ENCODE measurements at regions not wholly inside any gene's neighbourhood (a gene's known extent, or its start where the extent isn't known, plus 50 kb on each side); places are given as distances from the start of the nearest gene placed in this dataset.

GRCh38 chr16:73743665-73744496 is 552.7 kb upstream of the PSMD7 start:
- TF ChIP-seq CTCF (IDR thresholded peaks at IDR 0.05) (no peak), POLR2A (IDR thresholded peaks at IDR 0.05) (no peak)
